HG03442 (cell line): ENCODE measurements at regions not wholly inside any gene's neighbourhood (a gene's known extent, or its start where the extent isn't known, plus 50 kb on each side); places are given as distances from the start of the nearest gene placed in this dataset.
A peak's percentile ranks its signal among the peaks of the same experiment; 100 is the strongest.

ENCODE experiments used
- ATAC-seq: cut with Tn5 transposase; IDR thresholded peaks from one replicate; pipeline ENCODE4 v1.9.1; 2021; ENCODE audit warnings: mild to moderate bottlenecking, moderate library complexity; ENCODE audit not compliant: unreplicated experiment

GRCh38 chr6:145315982-145316600 is 419.2 kb downstream of the EPM2A start:
- ATAC-seq: no peak

GRCh38 chr6:145318952-145319351 is 416.4 kb downstream of the EPM2A start:
- no peak for ATAC-seq

GRCh38 chr6:145319605-145320004 is 415.7 kb downstream of the EPM2A start:
- no peak for ATAC-seq

- ATAC-seq: no peak
Observed at GRCh38 chr6:145323646-145324045, 411.7 kb downstream of the EPM2A start.

- no peak for ATAC-seq
Observed at GRCh38 chr6:145327586-145327985, 407.7 kb downstream of the EPM2A start.

GRCh38 chr6:145329257-145329656 is 406.1 kb downstream of the EPM2A start:
- no peak for ATAC-seq

- ATAC-seq: no peak
Observed at GRCh38 chr6:145331066-145331465, 404.3 kb downstream of the EPM2A start.

- ATAC-seq: no peak
Observed at GRCh38 chr6:145332011-145332410, 403.3 kb downstream of the EPM2A start.

- ATAC-seq: no peak
Observed at GRCh38 chr6:145336119-145336518, 399.2 kb downstream of the EPM2A start.

GRCh38 chr6:145339089-145339488 is 396.2 kb downstream of the EPM2A start:
- no peak for ATAC-seq

GRCh38 chr6:145340256-145340655 is 395.1 kb downstream of the EPM2A start:
- ATAC-seq: no peak

- ATAC-seq: no peak
Observed at GRCh38 chr6:145345094-145345493, 390.2 kb downstream of the EPM2A start.

GRCh38 chr6:145347216-145347615 is 388.1 kb downstream of the EPM2A start:
- ATAC-seq: no peak

GRCh38 chr6:145349950-145350510 is 385.3 kb downstream of the EPM2A start:
- ATAC-seq: peak; percentile 81

- ATAC-seq: no peak
Observed at GRCh38 chr6:145350928-145351327, 384.4 kb downstream of the EPM2A start.

- no peak for ATAC-seq
Observed at GRCh38 chr6:145352382-145353080, 382.8 kb downstream of the EPM2A start.

- no peak for ATAC-seq
Observed at GRCh38 chr6:145360865-145361264, 374.5 kb downstream of the EPM2A start.

GRCh38 chr6:145367149-145367548 is 368.2 kb downstream of the EPM2A start:
- no peak for ATAC-seq

- ATAC-seq: no peak
Observed at GRCh38 chr6:145368075-145368474, 367.2 kb downstream of the EPM2A start.

- ATAC-seq: no peak
Observed at GRCh38 chr6:145370559-145370958, 364.8 kb downstream of the EPM2A start.

GRCh38 chr6:145372671-145373151 is 362.6 kb downstream of the EPM2A start:
- ATAC-seq: peak; percentile 98

- no peak for ATAC-seq
Observed at GRCh38 chr6:145373826-145374225, 361.5 kb downstream of the EPM2A start.
